ENCODE measurements at regions not wholly inside any gene's neighbourhood (a gene's known extent, or its start where the extent isn't known, plus 50 kb on each side); places are given as distances from the start of the nearest gene placed in this dataset.

GRCh38 chr13:106919638-106920037 lies 351.7 kb upstream of the ARGLU1 start (continued):
- TF ChIP-seq REST (IDR thresholded peaks at IDR 0.05; ENCODE audit: low read depth) (no peak), EZH2phosphoT487 (IDR thresholded peaks at IDR 0.05; ENCODE audit: borderline replicate concordance) (no peak), RAD21 (IDR thresholded peaks at IDR 0.05; ENCODE audit: low read depth) (no peak), TCF7L2 (IDR thresholded peaks at IDR 0.05; ENCODE audit: borderline replicate concordance, extremely low read depth, insufficient read depth, insufficient read length) (no peak), JUND (IDR thresholded peaks at IDR 0.05) (no peak)

GRCh38 chr13:106919133-106919532 lies 351.2 kb upstream of the ARGLU1 start:
- BruUV-seq (replicated peaks), result no TSS peak
- CTCF ChIA-PET, result interaction anchor here (1.0 kb wide), 1 partner anchor 299 kb away, joined by 3 read pairs; no protein-coding TSS in a partner anchor
- DNase-seq (ENCODE audit: low read depth, low spot score) (no peak), ATAC-seq (no peak)
- RAD21 ChIA-PET (ENCODE audit: low non-redundant PET in 1 of 2, low total read pairs in 2 of 2, uncharacterized antibody in 2 of 2, unreplicated experiment in 2 of 2), result no interaction called here
- Histone ChIP-seq H3K4me3 (replicated peaks in 1 of 2; ENCODE audit: low read depth in 1 of 2, low read length in 2 of 2) (no peak overlapping the region), H3K9me3 (ENCODE audit: control insufficient read depth in 1 of 2, insufficient read depth in 1 of 2, low read depth in 1 of 2, low read length in 2 of 2) (no peaks in the 10 kb centered on the region), H4K20me1 (ENCODE audit: insufficient read depth) (no peaks in the 10 kb centered on the region), H3K9ac (ENCODE audit: low read length) (no peak overlapping the region), H3K9me2 (ENCODE audit: insufficient read depth) (no peaks in the 10 kb centered on the region), H3K4me2 (ENCODE audit: low read length) (no peak overlapping the region), H3K36me3 (ENCODE audit: control insufficient read depth in 1 of 2, insufficient read depth in 2 of 2, low read length in 2 of 2) (no peaks in the 10 kb centered on the region), H3K4me1 (ENCODE audit: control insufficient read depth in 1 of 2, insufficient read depth in 2 of 2, low read length in 2 of 2) (peaks cover 0 to 9% of the 10 kb centered on the region in 2 experiments; a peak in 1 of 4 replicates), H3K27ac (ENCODE audit: low read depth, low read length) (no peak overlapping the region), H3K79me2 (ENCODE audit: insufficient read depth, low read length) (no peaks in the 10 kb centered on the region), H3K27me3 (ENCODE audit: insufficient read depth, low read length) (no peaks in the 10 kb centered on the region), H2AFZ (ENCODE audit: low read depth, low read length, poor library complexity, severe bottlenecking) (no peak overlapping the region)
- intact Hi-C loops (cut with micrococcal nuclease), result loop anchor here (5.0 kb wide), 1 partner anchor 382 kb away; the partner anchor contains the start of gene EFNB2
- POLR2A ChIA-PET, result no interaction called here
- TF ChIP-seq JUND (IDR thresholded peaks at IDR 0.05), result no peak
- TF ChIP-seq YY1 (IDR thresholded peaks at IDR 0.05; ENCODE audit: extremely low read depth, insufficient replicate concordance, low read depth, low read length), result no peak
- no peak for TF ChIP-seq MAX (IDR thresholded peaks at IDR 0.05)
- TF ChIP-seq SRF (IDR thresholded peaks at IDR 0.05; ENCODE audit: low read depth), result no peak
- TF ChIP-seq ZFX (IDR thresholded peaks at IDR 0.05), result no peak
- no peak for TF ChIP-seq ZNF274 (IDR thresholded peaks at IDR 0.05; ENCODE audit: low read depth, low read length)
- no peak for TF ChIP-seq RAD21 (IDR thresholded peaks at IDR 0.05; ENCODE audit: low read depth)
- no peak for TF ChIP-seq EZH2 (IDR thresholded peaks at IDR 0.05)
- no peak for TF ChIP-seq ATF3 (IDR thresholded peaks at IDR 0.05)
- TF ChIP-seq EZH2phosphoT487 (IDR thresholded peaks at IDR 0.05; ENCODE audit: borderline replicate concordance), result no peak
- TF ChIP-seq TCF7L2 (IDR thresholded peaks at IDR 0.05; ENCODE audit: borderline replicate concordance, extremely low read depth, insufficient read depth, insufficient read length), result no peak
- TF ChIP-seq SP1 (IDR thresholded peaks at IDR 0.05; ENCODE audit: low read depth), result no peak
- no peak for TF ChIP-seq POLR2A (IDR thresholded peaks at IDR 0.05; ENCODE audit: borderline replicate concordance, extremely low read depth, insufficient read depth, insufficient read length)
- TF ChIP-seq ELF1 (IDR thresholded peaks at IDR 0.05; ENCODE audit: borderline replicate concordance, low read depth), result no peak
- TF ChIP-seq ZBTB33 (IDR thresholded peaks at IDR 0.05; ENCODE audit: extremely low read depth, insufficient replicate concordance, low read length), result no peak
- no peak for TF ChIP-seq CTCF (IDR thresholded peaks at IDR 0.05 in 2 of 3, conservative IDR thresholded peaks at IDR 0.05 in 1 of 3; ENCODE audit: borderline replicate concordance in 1 of 3, insufficient read depth in 1 of 3, low read depth in 2 of 3, low read length in 2 of 3)
- no peak for TF ChIP-seq CEBPB (IDR thresholded peaks at IDR 0.05; ENCODE audit: low read depth)
